Suprapubic skin (tissue), 3 donors: ENCODE measurements at regions not wholly inside any gene's neighbourhood (a gene's known extent, or its start where the extent isn't known, plus 50 kb on each side); places are given as distances from the start of the nearest gene placed in this dataset.

Experiments
- CTCF ChIP-seq, 2 donors: fragments of 200-600 bp in 1 of 2; fragments of 450-650 bp in 1 of 2; sonication (generic) in 1 of 2; IDR thresholded peaks; one replicate each; pipeline ENCODE4 v1.5.1; 2016 to 2019; ENCODE audit warnings: antibody characterized with exemption in 2 of 2, mild to moderate bottlenecking in 1 of 2, moderate library complexity in 1 of 2
- POLR2AphosphoS5 ChIP-seq, 3 donors: sonication (generic); formaldehyde crosslinking; IDR thresholded peaks; one replicate each; pipeline ENCODE4 v1.6.1; 2017; ENCODE audit warnings: antibody characterized with exemption in 3 of 3

- TF ChIP-seq CTCF (IDR thresholded peaks at IDR 0.05) (no peak), POLR2AphosphoS5 (IDR thresholded peaks at IDR 0.05) (no peak)
These were observed 608.1 kb downstream of the SQOR start for GRCh38 chr15:46242935-46243334.
